Suprapubic skin (tissue), 3 donors: ENCODE measurements at regions not wholly inside any gene's neighbourhood (a gene's known extent, or its start where the extent isn't known, plus 50 kb on each side); places are given as distances from the start of the nearest gene placed in this dataset.

Source experiments
- CTCF ChIP-seq, 2 donors: fragments of 200-600 bp in 1 of 2; fragments of 450-650 bp in 1 of 2; sonication (generic) in 1 of 2; IDR thresholded peaks; one replicate each; pipeline ENCODE4 v1.5.1; 2016 to 2019; ENCODE audit warnings: antibody characterized with exemption in 2 of 2, mild to moderate bottlenecking in 1 of 2, moderate library complexity in 1 of 2
- POLR2A ChIP-seq, 2 donors: fragments of 450-650 bp; IDR thresholded peaks; one replicate each; pipeline ENCODE4 v1.6.1; 2017; ENCODE audit warnings: antibody characterized with exemption in 2 of 2, mild to moderate bottlenecking in 2 of 2, moderate library complexity in 2 of 2

GRCh38 chr9:107789001-107789700, 299.6 kb upstream of the KLF4 start:
- no peak for TF ChIP-seq CTCF (IDR thresholded peaks at IDR 0.05)
- no peak for TF ChIP-seq POLR2A (IDR thresholded peaks at IDR 0.05)
